Suppressor macrophage treated with lipopolysaccharide for 4 hours (primary cell): ENCODE measurements at regions not wholly inside any gene's neighbourhood (a gene's known extent, or its start where the extent isn't known, plus 50 kb on each side); places are given as distances from the start of the nearest gene placed in this dataset.

ENCODE experiments used
- DNase-seq: peaks from one replicate; pipeline ENCODE4 v3.0.0-alpha.2; 2020

DNA sequence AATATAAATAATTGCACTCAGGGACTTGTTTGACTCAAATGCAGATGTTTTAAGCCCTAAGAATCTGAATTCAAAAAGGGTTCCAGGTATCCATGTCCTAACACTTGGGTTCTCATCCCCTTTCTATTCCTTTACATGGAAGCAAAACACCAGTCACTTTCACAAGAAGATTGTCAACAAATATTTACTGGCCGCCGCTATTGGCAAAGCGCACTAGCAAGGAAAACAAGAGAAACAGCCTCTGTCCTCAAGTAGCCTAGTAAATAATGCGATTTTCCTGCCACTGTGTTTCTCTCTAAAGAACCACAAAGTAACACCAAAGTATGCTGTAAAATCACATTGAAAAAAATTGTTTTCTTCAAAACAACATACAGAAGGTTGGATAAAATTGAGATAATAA, 66.7 kb upstream of the EZH2 start:
- no peak for DNase-seq

DNA sequence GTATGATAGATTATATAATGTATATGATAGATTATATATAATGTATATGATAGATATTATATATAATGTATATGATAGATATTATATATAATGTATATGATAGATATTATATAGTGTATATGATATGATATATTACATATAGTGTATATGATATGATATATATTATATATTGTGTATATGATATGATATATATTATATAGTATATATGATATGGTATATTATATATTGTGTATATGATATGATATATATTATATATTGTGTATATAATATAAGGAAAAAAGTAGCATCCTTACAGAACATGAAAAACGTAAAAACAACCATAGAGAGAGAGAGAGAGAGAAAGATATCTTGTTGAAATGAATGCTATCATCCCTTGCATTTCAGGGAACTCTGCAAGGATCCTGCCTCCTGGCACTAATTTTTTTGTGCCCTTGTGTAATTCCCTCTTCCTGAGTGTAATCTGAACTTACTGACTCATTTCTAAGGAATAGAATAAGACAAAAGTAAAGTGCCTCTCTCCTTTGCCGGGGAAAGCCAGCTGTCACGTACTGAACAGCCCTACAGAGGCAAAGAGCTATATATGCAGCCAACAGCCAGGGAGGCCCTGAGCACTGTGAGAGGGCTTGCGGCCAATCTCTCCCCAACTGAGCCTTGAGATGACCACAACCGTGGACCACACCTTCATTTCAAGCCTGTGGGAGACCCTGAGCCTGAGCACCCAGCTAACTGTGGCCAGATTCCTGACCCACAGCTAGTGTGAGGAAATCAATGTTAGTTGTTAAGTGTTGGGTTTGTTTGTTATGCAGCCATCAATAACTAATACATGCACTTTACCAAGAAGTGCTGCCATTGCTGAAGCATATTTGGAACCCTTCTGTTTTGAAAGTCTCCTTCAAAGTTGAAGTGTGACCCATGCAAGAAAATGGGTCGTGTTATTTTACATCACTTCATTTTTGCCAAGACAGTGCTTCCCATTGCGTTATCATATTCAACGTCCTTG, 61.1 kb upstream of the EZH2 start:
- no peak for DNase-seq

DNA sequence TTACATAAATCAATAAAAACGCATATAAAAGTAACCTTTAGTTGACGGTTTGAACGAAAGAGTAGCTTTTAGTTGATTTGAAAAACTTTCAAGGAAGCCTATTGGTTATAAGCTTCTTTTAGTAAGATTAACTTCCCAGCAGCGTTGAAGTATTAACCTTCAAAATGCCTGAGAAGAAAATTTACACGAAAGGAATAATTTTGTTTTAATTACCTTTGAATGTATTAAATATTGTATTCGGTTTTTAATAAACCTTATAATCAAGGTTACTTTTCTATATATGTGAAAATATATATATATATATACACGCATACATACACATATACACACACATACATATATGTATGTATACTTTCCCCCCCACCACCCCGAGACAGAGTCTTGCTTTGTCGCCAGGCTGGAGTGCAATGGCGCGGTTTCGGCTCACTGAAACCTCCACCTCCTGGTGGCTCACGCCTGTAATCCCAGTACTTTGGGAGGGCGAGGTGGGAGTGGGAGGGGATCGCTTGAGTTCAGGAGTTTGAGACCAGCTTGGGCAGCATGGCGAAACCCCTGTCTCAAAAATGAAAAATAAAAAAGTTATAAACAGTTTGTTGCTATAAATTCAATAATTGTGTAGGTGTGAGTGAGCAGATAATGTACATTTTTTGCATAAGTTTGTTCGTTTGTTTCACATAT, 57.6 kb upstream of the EZH2 start:
- peak; percentile 72 for DNase-seq

DNA sequence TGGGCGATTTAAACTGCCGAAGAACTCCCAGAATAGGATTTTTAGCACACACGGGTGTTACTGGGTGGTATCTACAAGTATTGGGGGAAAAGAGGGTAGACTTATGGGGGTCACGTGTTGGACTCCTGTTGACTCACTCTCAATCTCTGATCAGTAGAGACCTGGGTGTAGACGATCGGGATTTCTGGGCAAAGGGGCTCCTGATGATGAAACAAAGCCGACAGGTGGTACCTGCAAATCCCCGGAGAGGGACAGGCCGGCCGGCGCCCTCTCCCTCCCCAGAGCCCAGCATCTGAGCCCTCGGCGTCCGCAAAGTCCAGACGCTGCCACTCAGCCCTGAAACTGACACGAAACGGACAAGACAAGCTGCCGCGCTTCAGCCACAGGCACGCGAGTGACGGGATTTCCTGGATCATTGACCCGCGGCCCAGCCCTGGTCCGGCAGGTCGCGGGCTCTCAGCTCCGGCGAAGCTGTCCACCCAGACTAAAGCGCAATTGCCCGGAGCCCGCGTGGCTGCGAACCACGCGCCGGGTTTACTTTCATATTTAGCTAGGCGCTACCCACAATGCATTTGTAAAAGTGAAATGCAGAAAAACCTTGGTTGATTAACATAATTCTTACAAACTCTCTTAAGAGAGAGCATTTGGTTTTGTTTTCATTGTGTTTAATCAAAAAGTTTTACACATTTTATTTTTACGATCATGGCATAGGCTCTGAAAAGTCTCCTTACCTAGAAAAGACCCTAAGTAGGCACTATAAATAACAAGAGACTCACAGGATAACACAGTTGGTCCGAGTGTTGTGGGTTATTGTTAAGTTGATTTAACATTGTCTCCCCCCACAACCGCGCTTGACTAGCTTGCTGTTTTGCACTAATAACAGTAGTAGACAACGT, 56.9 kb upstream of the EZH2 start:
- peak; percentile 94 for DNase-seq

DNA sequence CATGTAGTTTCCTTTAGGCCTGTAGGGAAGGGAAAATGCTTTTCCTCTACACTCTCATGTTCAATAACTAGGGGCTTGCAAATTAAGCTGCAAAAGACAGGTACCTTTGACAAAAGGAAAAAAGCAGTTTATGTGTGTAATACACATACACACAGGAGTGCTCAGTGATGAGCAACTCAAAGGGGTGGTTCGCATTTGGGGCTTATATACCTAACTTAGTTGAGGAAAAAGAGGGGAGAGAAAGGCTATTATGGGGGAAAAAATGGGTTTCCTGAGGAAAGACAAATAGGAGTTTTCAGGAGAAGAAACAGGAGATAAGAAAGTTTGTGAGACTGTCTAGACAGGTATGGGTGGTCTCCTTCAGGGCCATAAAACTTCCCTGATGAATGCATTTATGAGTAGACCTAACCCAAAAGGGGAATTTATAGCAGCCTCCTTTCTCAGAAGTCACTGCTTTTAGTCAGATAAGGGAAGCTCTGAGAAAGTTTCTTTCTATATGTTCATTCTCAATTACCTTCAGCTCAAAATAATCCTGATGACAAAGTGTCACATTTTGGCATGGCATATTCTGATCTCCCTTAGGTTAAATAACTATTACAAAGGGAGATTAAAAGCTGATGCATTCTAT, 55.2 kb upstream of the EZH2 start:
- peak; percentile 39 for DNase-seq

DNA sequence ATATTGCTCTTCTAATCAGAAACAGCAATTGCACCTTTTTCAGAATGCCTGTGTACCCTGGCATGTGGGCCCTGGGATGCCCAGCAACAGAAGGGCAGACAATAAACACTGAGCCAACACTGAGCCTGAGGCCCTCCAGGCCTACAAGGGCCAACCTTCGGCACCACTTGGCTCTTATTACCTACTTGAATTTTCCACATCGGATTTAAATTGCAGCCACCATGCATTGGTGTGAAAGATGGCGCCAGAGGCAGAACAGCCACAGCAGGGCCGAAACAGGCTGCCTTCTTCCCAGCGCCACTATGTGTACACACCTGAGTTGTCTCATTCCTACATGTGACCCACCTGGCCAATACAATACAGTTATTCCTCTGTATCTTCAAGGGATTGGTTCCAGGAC, 51.4 kb upstream of the EZH2 start:
- no peak for DNase-seq
